Keratinocyte (primary cell): ENCODE measurements at regions not wholly inside any gene's neighbourhood (a gene's known extent, or its start where the extent isn't known, plus 50 kb on each side); places are given as distances from the start of the nearest gene placed in this dataset.

Experiments used
- DNase-seq: peaks from one replicate; pipeline ENCODE4 v3.0.0-alpha.2; 2011; ENCODE audit warnings: low read depth, missing footprints, low spot score
- FAIRE-seq: peaks from 2 replicates; lab custom pipeline; 2011; peaks lifted over from hg19 to GRCh38; lab: Jason Lieb, UNC
- H2AFZ ChIP-seq: 2 replicates; pipeline ENCODE4 v1.6.0; 2012; ENCODE audit warnings: low read length, control low read depth, inconsistent platforms; ENCODE audit not compliant: control insufficient read depth
- H3K27ac ChIP-seq: 2 replicates; pipeline ENCODE4 v1.5.1; 2011; ENCODE audit warnings: low read length; ENCODE audit not compliant: control insufficient read depth, insufficient read depth
- H3K27me3 ChIP-seq: 3 replicates; pipeline ENCODE4 v1.6.0; 2011; ENCODE audit warnings: low read length; ENCODE audit not compliant: control insufficient read depth, insufficient read depth; ENCODE audit errors: extremely low read depth
- H3K36me3 ChIP-seq, 2 experiments: 2 replicates in 1 of 2; 3 replicates in 1 of 2; pipeline ENCODE4 v1.5.1; 2011; ENCODE audit warnings: low read length in 2 of 2, mild to moderate bottlenecking in 1 of 2; ENCODE audit not compliant: control insufficient read depth in 2 of 2, insufficient read depth in 2 of 2; ENCODE audit errors: extremely low read depth in 1 of 2
- H3K4me1 ChIP-seq: 3 replicates; pipeline ENCODE4 v1.5.1; 2011; ENCODE audit warnings: low read length; ENCODE audit not compliant: control insufficient read depth, insufficient read depth; ENCODE audit errors: extremely low read depth
- H3K4me2 ChIP-seq: 3 replicates; pipeline ENCODE4 v1.6.0; 2011; ENCODE audit warnings: low read depth, low read length; ENCODE audit not compliant: control insufficient read depth, insufficient read depth; ENCODE audit errors: extremely low read depth
- H3K4me3 ChIP-seq, 3 experiments: fragments of 200-600 bp in 1 of 3; sonication (generic) in 1 of 3; 2 replicates in 2 of 3; 3 replicates in 1 of 3; pipeline ENCODE4 v1.5.1; 2011 to 2016; ENCODE audit warnings: low read length in 3 of 3, mild to moderate bottlenecking in 3 of 3, control low read depth in 2 of 3, inconsistent platforms in 1 of 3, low read depth in 1 of 3, mixed read lengths in 1 of 3, mixed run types in 1 of 3, moderate library complexity in 1 of 3; ENCODE audit not compliant: control insufficient read depth in 2 of 3, insufficient read depth in 2 of 3; ENCODE audit errors: extremely low read depth in 1 of 3
- H3K79me2 ChIP-seq: 2 replicates; pipeline ENCODE4 v1.6.0; 2012; ENCODE audit warnings: low read length; ENCODE audit not compliant: control insufficient read depth, insufficient read depth
- H3K9ac ChIP-seq: 3 replicates; pipeline ENCODE4 v1.6.0; 2011; ENCODE audit warnings: low read length; ENCODE audit not compliant: control insufficient read depth, insufficient read depth; ENCODE audit errors: extremely low read depth
- H3K9me1 ChIP-seq: 3 replicates; pipeline ENCODE4 v1.6.0; 2011; ENCODE audit warnings: low read length; ENCODE audit not compliant: control insufficient read depth, insufficient read depth; ENCODE audit errors: extremely low read depth
- H3K9me3 ChIP-seq: 2 replicates; pipeline ENCODE4 v1.5.1; 2012; ENCODE audit warnings: low read depth, low read length; ENCODE audit not compliant: control insufficient read depth
- H4K20me1 ChIP-seq: 3 replicates; pipeline ENCODE4 v1.6.0; 2011; ENCODE audit warnings: low read length; ENCODE audit not compliant: control insufficient read depth, insufficient read depth; ENCODE audit errors: extremely low read depth
- EZH2 ChIP-seq: IDR thresholded peaks from one replicate; pipeline ENCODE4 v1.6.1; 2012; ENCODE audit warnings: inconsistent platforms, mild to moderate bottlenecking, low read length, moderate library complexity
- dilution Hi-C: fragments of 300-500 bp; cut with MboI; formaldehyde crosslinking; loops from one replicate; pipeline ENCODE4 v1.7.0; 2020; ENCODE audit warnings: low sequenced_read_pairs; ENCODE audit not compliant: extremely low pct_ligation_motif_present
- TF ChIP-seq, protein P1 (sequence below), 3 experiments: IDR thresholded peaks in 1 of 3; conservative IDR thresholded peaks in 1 of 3; optimal IDR thresholded peaks in 1 of 3; 2 replicates in 2 of 3; 3 replicates in 1 of 3; pipeline versions ENCODE3 to v1.5.1; 2011; ENCODE audit warnings: low read length in 3 of 3, mild to moderate bottlenecking in 3 of 3, moderate library complexity in 2 of 3, control low read depth in 1 of 3, inconsistent platforms in 1 of 3; ENCODE audit not compliant: insufficient read depth in 2 of 3; ENCODE audit errors: extremely low read depth in 1 of 3

- Histone ChIP-seq H3K36me3 (no peaks in the 10 kb centered on the region), H2AFZ (no peak overlapping the region), H3K9me1 (no peaks in the 10 kb centered on the region), H4K20me1 (no peaks in the 10 kb centered on the region), H3K9me3 (no peaks in the 10 kb centered on the region), H3K9ac (no peak overlapping the region), H3K27me3 (no peaks in the 10 kb centered on the region), H3K27ac (no peak overlapping the region), H3K4me2 (no peak overlapping the region), H3K4me1 (no peaks in the 10 kb centered on the region), H3K79me2 (no peaks in the 10 kb centered on the region), H3K4me3 (no peak overlapping the region)
- dilution Hi-C loops, result no loop called here
- no peak for TF ChIP-seq EZH2
- TF ChIP-seq, protein P1, sequence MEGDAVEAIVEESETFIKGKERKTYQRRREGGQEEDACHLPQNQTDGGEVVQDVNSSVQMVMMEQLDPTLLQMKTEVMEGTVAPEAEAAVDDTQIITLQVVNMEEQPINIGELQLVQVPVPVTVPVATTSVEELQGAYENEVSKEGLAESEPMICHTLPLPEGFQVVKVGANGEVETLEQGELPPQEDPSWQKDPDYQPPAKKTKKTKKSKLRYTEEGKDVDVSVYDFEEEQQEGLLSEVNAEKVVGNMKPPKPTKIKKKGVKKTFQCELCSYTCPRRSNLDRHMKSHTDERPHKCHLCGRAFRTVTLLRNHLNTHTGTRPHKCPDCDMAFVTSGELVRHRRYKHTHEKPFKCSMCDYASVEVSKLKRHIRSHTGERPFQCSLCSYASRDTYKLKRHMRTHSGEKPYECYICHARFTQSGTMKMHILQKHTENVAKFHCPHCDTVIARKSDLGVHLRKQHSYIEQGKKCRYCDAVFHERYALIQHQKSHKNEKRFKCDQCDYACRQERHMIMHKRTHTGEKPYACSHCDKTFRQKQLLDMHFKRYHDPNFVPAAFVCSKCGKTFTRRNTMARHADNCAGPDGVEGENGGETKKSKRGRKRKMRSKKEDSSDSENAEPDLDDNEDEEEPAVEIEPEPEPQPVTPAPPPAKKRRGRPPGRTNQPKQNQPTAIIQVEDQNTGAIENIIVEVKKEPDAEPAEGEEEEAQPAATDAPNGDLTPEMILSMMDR (optimal IDR thresholded peaks at IDR 0.05 in 1 of 3, IDR thresholded peaks at IDR 0.05 in 1 of 3, conservative IDR thresholded peaks at IDR 0.05 in 1 of 3; ENCODE audit: extremely low read depth in 1 of 3, insufficient read depth in 2 of 3, low read length in 3 of 3), result no peak
- DNase-seq, result no peak
- FAIRE-seq, result no peak
These were observed 379.6 kb downstream of the TTLL7 start for GRCh38 chr1:83619170-83619896.

GRCh38 chr1:83617883-83618282 lies 381.0 kb downstream of the TTLL7 start:
- TF ChIP-seq, protein P1 (optimal IDR thresholded peaks at IDR 0.05 in 1 of 3, IDR thresholded peaks at IDR 0.05 in 1 of 3, conservative IDR thresholded peaks at IDR 0.05 in 1 of 3; ENCODE audit: extremely low read depth in 1 of 3, insufficient read depth in 2 of 3, low read length in 3 of 3), result no peak
- TF ChIP-seq EZH2, result no peak
- H3K4me1 ChIP-seq, result no peaks in the 10 kb centered on the region
- no peak overlapping the region for H3K4me2 ChIP-seq
- no peaks in the 10 kb centered on the region for H3K9me3 ChIP-seq
- dilution Hi-C loops, result no loop called here
- H3K9me1 ChIP-seq, result no peaks in the 10 kb centered on the region
- no peak overlapping the region for H3K27ac ChIP-seq
- DNase-seq, result no peak
- FAIRE-seq, result no peak
- no peaks in the 10 kb centered on the region for H4K20me1 ChIP-seq
- H3K9ac ChIP-seq, result no peak overlapping the region
- no peak overlapping the region for H3K4me3 ChIP-seq
- H3K27me3 ChIP-seq, result no peaks in the 10 kb centered on the region
- H2AFZ ChIP-seq, result no peak overlapping the region
- no peaks in the 10 kb centered on the region for H3K36me3 ChIP-seq
- H3K79me2 ChIP-seq, result no peaks in the 10 kb centered on the region
